ENCODE measurements at regions not wholly inside any gene's neighbourhood (a gene's known extent, or its start where the extent isn't known, plus 50 kb on each side); places are given as distances from the start of the nearest gene placed in this dataset.

DNA sequence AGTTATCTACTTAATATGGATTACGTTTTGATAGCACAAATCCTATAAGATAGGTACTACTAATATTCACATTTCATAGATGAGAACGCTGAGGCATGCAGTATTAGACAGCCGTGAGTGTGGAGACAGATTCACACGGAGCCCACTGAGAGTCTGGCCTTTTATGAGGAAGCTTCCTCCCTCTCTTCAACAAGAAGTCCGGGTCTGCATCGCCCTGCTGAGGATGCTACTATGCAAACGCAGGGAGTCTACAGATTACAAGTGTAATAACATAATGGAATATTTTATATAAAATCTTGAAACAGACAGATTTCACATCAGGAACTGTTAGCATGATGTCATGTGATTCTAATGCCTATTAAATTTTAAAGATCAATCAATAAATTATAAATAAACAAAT lies 255.9 kb upstream of the GLI3 start:
- no peak for DNase-seq (ENCODE audit: low spot score)

DNA sequence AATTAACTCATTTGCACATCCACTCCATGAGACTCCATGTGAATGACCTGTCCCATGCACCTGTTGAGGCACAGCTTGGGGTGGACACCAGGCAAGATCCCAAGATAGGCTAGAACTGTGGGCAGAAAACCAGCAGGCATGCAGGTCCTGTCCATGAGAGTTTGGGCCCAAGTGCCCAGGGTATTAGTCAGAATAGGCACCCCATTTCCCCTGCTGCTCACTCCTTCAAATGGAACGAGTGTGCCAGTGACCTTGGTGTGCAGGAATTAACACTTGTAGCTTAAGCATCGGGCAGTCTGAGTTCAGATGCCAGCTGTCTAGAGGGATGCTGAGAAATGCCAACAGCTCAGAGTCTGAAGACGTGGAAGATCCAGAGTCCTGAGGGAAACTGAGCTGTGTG lies 254.1 kb upstream of the GLI3 start:
- no peak for DNase-seq (ENCODE audit: low spot score)

DNA sequence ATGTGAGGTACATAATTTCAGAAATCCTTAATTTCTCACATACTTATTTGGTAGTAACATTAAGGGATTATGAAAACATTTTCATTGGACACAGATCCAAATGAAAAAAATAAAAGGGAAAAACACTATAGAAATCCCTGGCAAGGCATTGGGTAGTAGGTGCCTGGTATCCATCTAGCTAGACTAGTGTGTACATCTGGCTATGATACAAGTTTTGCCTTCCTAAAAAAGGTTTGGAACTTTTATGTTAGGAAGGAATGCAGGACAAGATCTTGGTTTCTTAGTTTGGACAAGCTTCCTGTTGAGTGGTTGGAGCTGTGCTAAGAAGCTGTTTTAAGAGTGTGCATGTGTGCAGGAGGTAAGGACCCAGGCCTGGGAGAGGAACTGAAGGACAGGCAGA lies 252.3 kb upstream of the GLI3 start:
- no peak for DNase-seq (ENCODE audit: low spot score)

DNA sequence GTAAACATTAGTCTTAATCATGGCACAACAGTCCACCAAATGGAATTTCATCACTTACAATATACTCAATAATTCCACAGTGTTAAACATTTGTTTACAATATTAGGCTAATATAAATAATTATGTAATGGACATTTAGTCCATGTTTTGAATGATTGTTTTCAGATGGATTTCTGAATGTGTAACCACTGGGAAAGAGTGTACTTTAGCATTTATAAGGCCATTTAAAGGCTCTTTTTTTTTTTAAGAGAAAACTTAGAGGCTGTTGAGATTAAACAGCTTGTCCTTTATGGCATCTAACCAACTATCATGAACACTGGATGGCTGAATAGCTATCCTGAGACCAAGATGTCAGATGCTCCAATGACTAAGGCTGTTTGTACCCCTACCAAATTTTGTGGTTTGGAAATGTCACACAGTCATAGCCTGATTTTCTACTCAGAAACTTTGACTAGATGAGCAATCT lies 248.3 kb upstream of the GLI3 start:
- DNase-seq (ENCODE audit: low spot score): no peak

DNA sequence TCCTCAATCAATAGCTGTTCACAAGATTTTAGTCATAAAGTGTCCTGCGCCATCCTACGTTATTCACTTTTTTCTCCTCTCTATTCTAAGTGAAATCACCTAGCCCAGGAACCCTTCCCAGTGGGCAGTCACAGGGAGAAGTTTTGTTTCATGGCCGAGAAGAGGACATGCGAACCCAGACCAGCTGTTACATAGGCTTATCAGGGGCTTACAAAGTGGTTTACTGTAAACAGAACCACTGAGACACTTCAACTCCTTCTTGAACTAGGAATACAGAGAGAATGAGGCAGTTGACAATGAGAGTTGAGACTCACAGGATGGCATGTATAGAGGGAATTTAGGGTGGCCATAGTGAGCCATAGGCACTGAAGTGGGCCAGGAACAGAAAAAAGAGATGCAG lies 246.9 kb upstream of the GLI3 start:
- DNase-seq (ENCODE audit: low spot score): no peak

DNA sequence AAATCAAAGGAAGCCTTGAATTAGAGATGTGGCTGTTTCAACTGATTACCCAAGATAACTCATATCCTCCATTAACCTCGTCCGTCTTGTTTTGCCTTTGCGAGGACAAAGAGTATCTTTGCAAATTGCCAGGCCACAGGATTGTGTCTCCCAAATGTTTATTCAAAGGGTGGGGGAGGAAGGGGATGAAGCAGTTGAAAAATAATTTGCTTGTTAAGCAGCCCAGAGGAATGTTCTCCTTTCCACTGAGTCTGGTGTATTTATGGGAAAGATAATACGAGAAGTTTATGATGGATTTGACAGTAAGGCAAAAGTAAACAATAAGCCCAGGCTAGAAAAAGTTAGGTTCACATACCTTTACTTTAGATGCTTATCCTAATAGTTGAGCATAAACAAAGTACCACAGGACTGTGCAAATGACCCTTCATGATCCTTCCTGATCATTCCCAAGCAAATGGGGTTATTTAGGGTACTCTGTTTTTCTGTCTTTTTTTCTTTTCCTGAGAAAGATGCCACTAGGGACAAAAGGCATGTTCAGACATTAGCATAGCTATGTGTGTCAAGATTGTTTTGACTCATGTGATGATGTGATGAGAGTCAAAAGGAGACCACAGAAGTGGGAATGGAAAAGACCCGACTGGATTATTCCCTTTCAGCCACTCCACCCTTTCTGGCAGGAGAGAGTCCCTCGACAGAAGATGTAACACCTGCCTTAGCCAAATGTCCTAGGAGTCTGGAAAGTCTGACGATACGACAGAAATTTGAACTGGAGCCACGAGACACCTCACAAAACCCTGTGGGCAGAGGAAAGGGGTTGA lies 243.0 kb upstream of the GLI3 start:
- no peak for DNase-seq (ENCODE audit: low spot score)

DNA sequence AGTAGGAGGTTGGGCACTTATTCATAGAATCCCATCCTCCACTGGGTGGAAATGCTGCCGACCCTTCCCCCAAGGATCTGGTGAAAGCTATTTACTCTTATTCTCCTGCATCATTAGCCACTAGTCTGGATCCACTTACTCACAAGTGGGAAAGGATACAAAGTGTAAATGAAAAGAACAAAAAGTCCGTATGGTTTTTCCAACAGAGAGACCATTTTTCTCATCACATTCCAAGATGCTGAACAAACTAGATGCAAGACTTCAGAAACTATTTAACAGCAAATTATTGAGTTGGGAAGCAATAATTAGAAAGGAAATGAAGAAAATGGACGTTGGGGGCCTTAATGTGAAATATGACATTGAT lies 242.4 kb upstream of the GLI3 start:
- no peak for DNase-seq (ENCODE audit: low spot score)

DNA sequence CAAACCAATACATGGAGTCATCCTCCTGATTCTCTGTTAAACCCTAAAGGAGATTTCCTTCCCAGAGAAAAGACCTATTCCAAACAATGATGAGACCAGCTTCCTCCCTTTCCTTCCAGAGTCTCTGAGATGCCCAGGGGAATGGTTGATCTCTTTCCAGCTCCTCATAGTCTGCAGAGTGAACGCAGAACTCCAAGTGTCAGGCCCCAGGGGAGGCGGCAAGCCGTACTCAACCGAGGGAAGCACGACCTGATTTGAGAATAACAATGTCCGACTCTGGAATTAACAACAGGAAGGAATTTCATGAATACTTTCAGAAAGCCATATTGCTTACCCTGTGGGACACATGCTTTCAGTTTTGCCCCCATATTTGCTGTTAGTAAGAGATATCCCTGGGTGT lies 241.7 kb upstream of the GLI3 start:
- DNase-seq (ENCODE audit: low spot score): no peak

DNA sequence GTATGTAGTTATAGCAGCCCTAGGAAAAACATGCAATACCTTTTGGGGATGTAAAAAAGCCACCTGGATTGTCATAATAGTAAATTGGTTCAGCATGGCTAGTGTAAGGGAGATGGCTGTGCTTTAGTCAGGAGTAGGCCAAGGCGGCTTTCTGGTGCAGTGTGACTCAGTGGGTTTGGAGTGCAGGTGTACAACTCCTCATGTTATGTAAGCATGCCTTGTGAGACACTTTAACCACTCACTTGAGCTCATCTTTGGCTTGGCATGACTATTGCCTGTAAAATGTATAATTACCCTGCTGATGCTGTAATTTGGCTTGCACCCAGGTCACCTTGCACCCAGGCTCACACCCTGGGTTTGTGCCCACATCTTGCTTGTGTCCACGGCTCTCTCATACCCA lies 239.2 kb upstream of the GLI3 start:
- no peak for DNase-seq (ENCODE audit: low spot score)

DNA sequence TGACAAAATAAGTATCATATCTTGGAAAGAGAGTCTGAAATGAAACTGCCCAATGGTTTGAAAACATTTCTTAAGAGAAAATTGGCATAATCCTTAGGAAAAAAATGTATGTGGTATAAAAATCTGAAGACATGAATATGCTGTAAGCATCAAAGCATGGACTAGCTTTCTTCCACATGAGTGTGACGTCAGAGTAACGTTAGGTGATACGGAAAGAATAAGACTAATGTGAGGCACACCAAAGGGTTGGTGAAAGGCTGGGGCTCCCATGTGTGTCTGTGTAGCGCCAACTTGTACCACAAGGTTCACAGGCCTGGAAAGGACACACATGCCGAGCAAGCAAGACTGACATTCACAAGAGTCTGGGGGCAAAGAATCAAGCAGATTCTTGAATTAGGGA lies 238.1 kb upstream of the GLI3 start:
- no peak for DNase-seq (ENCODE audit: low spot score)

DNA sequence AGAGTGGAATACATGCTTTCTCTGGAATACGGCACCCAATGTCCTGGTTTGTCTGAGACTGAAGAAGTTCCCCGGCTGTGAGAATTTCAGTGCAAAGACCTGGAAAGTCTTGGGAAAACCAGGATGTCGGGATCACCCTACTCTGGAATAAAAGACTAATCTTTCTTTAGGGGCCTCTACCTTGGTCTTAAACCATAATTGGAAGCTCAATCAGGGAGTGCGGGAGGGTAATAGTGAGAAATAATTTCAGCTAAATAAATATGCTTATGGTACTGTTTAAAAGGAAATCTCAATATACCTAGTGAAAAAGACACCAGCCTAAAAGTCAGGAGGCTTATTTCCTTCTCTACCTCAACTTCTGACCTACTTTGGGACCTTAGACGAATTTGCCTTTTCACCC lies 236.1 kb upstream of the GLI3 start:
- DNase-seq (ENCODE audit: low spot score): no peak

DNA sequence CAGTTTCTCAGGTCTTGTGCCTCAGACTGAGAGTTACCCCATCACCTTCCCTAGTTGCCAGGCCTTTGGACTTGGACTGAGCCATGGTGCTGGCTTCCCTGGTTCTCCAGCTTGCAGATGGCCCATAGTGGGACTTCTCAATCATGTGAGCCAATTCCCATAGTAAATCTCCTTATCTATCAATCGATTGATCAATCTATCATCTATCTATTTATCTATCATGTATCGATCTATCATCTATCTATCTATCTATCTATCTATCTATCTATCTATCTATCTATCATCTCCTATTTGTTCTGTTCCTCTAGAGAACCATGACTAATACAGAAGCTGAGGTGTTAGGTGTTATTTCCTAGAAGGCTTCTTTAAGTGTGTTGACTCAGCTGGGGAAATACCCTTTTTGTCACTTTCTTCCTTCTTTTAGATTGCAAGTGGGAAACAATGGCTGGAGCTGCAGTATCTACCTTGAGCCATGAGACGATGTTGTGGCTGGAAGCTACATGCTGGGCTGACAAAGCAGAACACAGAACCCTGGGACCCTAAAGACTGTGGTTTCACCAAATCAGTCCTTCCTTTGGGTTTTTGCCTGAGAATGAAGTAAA lies 234.7 kb upstream of the GLI3 start:
- DNase-seq (ENCODE audit: low spot score): no peak

DNA sequence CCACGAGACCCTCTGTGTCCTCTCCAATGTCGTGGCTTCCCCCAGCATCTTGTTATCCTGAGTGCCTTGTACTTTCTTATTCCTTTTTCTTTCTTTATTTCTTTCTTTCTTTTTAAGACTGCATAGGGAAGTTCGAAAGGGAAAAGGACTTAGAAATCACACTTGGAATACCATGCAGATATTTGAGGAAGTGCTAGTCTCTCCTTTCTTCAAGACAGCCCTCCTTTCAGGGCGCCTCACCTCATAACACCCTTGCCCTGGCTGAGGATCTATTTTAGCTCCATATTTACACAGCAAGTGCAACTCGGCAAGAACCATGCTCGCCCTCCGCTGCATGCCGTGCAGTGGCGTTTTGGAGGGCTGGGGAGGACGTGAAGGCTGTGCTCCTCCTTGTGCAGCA lies 232.3 kb upstream of the GLI3 start:
- no peak for DNase-seq (ENCODE audit: low spot score)

DNA sequence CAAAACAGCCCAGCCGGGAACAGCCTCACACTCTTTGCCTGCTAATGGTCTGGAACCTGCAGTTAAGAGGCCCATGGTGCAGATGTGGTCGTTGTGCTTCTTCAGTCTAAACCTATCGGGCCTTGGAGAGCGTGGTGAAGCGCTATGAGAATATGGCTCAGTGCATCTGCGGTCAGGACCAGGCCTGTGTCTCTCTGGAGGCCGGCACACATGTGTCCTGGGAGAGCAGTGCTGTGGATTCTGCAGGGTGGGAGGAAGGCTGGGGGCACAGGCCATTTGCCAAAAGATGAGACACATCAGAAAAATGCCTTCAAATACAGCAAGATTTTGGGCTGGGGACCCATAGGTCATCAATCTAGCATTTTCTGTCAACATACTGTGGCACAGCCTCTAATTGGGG lies 231.5 kb upstream of the GLI3 start:
- no peak for DNase-seq (ENCODE audit: low spot score)

DNA sequence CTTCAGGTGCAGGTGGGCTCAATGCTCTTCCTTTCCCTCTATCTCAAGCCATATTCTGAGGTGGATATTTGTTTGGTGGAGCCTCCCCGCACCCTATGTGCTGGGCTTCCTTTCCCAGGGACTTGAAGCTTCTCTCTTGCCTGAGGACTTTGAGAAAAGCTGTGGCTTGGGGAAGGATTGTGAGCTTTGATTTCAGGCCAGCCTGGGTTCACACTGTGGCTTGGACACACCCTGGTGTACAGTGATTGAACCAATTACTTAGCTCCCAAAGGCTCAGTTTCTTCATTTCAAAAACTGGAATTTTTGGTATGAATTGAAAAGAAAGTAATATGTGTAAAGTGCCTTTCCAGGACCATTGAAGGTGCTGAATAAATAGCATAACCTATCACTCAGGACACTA lies 224.5 kb upstream of the GLI3 start:
- no peak for DNase-seq (ENCODE audit: low spot score)

DNA sequence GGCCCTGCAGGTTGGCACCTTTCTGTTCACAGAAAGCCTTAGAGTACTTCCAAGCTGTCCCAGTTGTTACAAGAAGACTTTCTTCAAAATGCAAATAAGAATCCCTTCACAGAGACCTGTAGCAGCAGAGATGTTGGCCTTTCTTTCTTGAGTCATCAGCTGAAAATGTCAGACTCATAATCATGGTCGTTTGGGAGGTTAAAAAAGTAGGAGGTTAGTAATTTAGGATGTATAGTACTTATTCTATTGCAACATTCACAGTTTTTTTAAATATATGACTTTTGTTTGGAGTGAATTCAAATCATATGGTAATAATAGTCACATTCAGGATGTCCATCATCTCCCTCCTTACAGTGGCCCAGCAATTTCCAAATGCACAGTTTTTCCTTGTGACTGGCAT lies 223.9 kb upstream of the GLI3 start:
- DNase-seq (ENCODE audit: low spot score): no peak

DNA sequence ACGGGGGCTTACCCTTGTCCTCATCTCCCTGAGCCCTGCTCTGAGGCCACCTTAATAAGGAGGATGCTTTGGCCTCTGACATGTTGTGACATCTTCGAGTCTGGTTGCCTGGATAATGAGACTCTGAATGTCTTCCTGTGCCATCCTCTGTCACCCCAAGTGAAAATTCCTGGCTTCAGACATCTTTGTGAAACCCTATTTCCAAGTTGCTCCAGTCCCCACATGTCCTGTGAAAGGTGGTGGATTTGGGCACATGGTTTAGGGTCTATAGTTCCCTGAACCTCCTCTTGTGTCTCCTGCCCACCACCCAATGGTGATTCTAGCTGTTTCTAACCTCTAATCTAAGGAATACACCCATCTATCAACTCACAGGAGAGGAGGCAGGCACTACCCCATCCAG lies 223.1 kb upstream of the GLI3 start:
- DNase-seq (ENCODE audit: low spot score): no peak

DNA sequence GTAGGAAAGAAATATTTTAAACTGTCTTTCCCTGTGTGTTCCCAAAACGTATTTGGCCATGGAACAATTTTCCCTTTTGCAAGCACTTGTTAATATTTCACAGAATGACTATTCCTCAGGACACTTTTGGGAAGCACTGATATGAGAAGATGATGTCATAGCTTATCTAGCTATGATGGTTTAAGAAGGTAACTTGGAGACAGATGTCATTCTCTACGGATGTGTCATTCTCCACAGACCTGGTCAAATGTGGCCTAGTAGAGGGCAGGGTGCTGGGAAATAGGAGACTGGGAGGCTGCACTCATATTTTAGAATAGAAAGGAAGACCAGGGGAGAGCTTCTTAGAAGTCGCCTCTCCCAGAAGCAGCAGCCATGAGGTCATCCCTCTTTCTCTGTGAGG lies 220.7 kb upstream of the GLI3 start:
- DNase-seq (ENCODE audit: low spot score): no peak

DNA sequence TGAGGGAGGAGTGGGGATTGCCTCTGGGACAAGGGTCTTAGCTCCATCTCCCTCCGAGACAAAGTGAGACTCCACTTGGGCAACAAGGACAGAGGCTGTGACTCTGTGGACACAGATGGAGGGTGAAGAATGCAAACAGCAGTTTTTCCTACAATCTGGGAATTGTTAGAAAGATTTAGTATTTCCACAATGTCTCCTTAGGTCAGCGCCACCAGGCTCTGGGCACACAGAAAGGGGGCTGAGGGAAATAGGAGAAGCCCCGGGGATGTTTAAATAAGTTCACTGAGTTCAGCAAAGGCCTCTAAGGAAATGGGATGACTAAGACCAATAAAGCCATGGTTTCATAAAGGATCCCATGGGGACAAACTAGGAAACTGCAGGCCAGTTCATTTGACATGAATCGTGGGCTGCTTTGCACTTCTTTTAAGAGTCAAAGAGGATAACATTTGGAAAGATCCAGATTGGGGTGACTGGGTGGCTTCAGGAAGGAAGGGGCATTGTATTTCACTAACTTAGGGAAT lies 219.8 kb upstream of the GLI3 start:
- no peak for DNase-seq (ENCODE audit: low spot score)

DNA sequence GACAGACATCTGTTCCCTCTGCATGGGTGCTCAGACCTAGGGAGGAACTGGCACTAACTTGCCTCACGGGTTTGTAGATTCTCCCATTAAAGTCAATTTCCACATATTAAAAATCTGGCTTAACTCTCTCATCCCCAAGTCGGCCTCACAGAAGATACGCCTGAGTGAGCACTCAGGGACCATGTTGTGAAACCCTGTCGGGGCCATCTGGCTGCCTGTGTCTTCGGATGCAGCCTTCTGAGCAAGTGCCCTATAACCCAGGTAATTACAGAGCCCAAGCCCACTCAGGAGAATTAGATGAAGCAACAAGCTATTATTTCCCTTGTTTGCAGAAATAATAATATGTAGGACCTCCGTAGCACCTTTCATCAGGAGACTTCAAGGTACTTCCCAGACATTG lies 219.3 kb upstream of the GLI3 start:
- DNase-seq (ENCODE audit: low spot score): no peak

DNA sequence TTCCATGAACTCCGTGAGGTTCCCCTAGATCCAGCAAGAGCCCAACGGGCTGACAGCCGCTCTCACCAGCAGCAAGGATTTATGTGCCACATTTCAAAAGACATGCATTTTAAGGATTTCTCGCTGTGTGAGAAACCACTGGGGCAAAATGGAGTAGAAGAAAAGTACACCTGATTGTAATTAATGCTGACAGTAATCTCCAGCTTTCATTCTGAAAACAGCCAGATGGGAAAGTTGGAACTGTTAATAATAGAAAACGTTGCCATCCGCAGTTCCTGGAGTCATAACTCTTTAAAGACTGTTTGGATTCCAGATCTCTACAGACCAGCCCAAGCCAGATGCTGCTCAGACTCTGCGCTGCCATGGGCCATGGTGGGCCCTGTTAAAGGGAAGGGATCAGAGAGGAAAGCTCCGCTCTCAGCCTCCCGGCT lies 216.9 kb upstream of the GLI3 start:
- no peak for DNase-seq (ENCODE audit: low spot score)

DNA sequence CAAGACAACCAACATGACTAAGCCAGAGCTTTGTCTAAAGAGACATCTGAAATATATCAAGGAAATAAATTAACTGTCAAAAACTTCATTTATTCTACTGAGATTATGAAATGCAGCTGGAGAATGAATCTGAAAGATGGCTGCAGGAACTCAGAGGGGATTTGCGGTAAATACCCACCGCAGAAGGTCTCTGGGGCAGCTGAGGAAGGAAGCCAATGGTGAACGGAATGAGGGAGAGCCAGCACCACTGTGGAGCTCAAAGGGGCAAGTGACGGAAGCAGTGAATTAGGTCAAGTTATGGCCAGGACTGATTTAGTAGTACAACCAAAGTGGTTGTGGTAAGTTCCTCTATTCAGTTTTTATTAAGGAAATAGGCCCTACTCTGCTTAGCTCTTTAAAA lies 215.3 kb upstream of the GLI3 start:
- no peak for DNase-seq (ENCODE audit: low spot score)

DNA sequence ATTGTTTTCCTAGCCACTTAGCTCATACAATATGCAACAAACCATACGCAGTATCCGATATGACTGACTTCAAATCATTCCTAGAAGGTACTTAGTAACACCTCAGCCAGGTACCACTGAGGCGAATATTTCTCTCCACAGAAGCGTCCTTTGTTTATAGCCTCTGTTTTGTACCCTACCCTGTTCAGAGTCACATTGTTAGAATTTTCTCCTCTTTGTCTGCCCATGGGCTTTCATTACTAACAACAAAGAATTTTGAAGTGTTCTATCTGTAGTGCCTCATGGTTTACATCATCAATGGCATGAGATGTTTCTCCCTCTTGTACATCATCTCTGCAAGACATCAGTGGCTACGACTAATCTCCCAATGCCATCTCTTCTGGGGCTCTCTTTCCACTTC lies 212.4 kb upstream of the GLI3 start:
- no peak for DNase-seq (ENCODE audit: low spot score)

DNA sequence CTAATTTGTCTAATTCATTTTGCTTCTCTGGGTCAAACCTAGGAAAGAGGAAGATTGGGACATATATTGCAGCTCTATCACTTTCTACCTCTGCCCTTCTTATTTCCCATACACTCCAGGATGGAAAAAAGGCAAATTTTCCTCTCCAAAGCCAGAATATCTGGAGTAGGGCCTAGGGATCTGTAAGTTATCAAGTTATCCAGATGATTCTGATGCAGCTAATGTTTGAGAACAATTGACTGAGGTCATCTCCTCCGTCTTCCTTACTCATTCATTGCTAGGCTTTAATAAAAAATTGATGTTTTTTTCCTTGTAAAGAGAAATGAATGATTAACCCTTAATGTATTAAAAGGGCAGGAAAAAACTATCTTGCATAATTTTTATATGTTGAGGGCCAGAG lies 211.9 kb upstream of the GLI3 start:
- DNase-seq (ENCODE audit: low spot score): no peak
